PFSK-1 (cell line): ENCODE measurements at regions not wholly inside any gene's neighbourhood (a gene's known extent, or its start where the extent isn't known, plus 50 kb on each side); places are given as distances from the start of the nearest gene placed in this dataset.

Experiments used
- FOXP2 ChIP-seq: optimal IDR thresholded peaks from 2 replicates; pipeline ENCODE3; 2011; ENCODE audit warnings: borderline replicate concordance, control low read depth, inconsistent platforms; ENCODE audit not compliant: insufficient read depth; ENCODE audit errors: extremely low read length, extremely low read depth
- POLR2AphosphoS5 ChIP-seq: IDR thresholded peaks from 2 replicates; pipeline ENCODE4 v1.6.1; 2012; ENCODE audit warnings: low read depth, mild to moderate bottlenecking, control low read depth, low read length, moderate library complexity
- REST ChIP-seq, 2 experiments: IDR thresholded peaks; 2 replicates each; pipeline versions ENCODE4 v1.6.1 to v1.8.0; 2011 to 2012; ENCODE audit warnings: low read depth in 2 of 2, low read length in 2 of 2, control low read depth in 1 of 2, inconsistent platforms in 1 of 2, mild to moderate bottlenecking in 1 of 2, moderate library complexity in 1 of 2; ENCODE audit not compliant: insufficient read depth in 1 of 2
- SIN3A ChIP-seq: IDR thresholded peaks from 2 replicates; pipeline ENCODE4 v1.6.1; 2012; ENCODE audit warnings: mild to moderate bottlenecking, low read length, moderate library complexity, borderline replicate concordance; ENCODE audit not compliant: insufficient read depth
- TAF1 ChIP-seq: IDR thresholded peaks from 2 replicates; pipeline ENCODE4 v1.6.1; 2012; ENCODE audit warnings: low read length, control low read depth, borderline replicate concordance; ENCODE audit not compliant: insufficient read depth

DNA sequence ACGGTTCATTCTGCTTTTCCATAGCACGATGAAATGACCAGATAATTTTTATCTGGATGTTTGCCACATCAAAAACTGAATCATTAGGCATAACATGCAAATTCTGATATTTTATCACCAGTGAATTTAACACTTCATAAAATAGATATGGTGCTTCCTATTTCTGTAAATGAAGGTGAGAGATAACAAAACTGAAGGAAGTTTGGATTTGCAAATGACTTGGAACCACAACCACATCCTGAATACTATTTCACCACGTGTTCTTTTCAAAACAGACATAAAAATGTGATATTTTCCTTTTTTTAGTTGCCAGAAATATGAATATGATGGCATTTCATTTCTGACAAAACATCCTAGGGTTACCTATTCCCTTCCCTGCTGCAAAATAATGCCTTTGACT is 146.1 kb downstream of the EDN1 start:
- TF ChIP-seq REST (IDR thresholded peaks at IDR 0.05; ENCODE audit: insufficient read depth in 1 of 2, low read depth in 2 of 2, low read length in 2 of 2) (no peak), POLR2AphosphoS5 (no peak), SIN3A (no peak), TAF1 (no peak), FOXP2 (no peak)
